ENCODE measurements at regions not wholly inside any gene's neighbourhood (a gene's known extent, or its start where the extent isn't known, plus 50 kb on each side); places are given as distances from the start of the nearest gene placed in this dataset.

GRCh38 chr9:27985714-27986113 lies 412.4 kb upstream of the C9orf72 start:
- TF ChIP-seq CTCF (IDR thresholded peaks at IDR 0.05; ENCODE audit: low read depth, low read length, poor library complexity, severe bottlenecking), result no peak
- no peak for TF ChIP-seq EZH2phosphoT487 (IDR thresholded peaks at IDR 0.05; ENCODE audit: borderline replicate concordance, low read length)
- Histone ChIP-seq H3K4me3 (ENCODE audit: low read length) (no peak overlapping the region), H3K4me1 (ENCODE audit: control insufficient read depth, low read length) (no peaks in the 10 kb centered on the region), H3K79me2 (ENCODE audit: control insufficient read depth, low read length) (no peaks in the 10 kb centered on the region), H3K27ac (ENCODE audit: low read depth, low read length) (no peak overlapping the region), H3K9me2 (replicated peaks; ENCODE audit: control insufficient read depth, low read length) (no peaks in the 10 kb centered on the region), H3K4me2 (ENCODE audit: low read length) (no peak overlapping the region), H3F3A (ENCODE audit: control insufficient read depth, insufficient read depth) (no peaks in the 10 kb centered on the region), H4K20me1 (ENCODE audit: control insufficient read depth, insufficient read depth, low read depth, low read length) (no peaks in the 10 kb centered on the region), H3K27me3 (ENCODE audit: control insufficient read depth, low read length) (no peaks in the 10 kb centered on the region), H3K36me3 (ENCODE audit: control insufficient read depth, low read length) (no peaks in the 10 kb centered on the region), H3K9me3 (ENCODE audit: control insufficient read depth, insufficient read depth, low read length) (no peaks in the 10 kb centered on the region)

- no peaks in the 10 kb centered on the region for H3K27me3 ChIP-seq (ENCODE audit: control insufficient read depth, low read length)
- no peaks in the 10 kb centered on the region for H3K79me2 ChIP-seq (ENCODE audit: control insufficient read depth, low read length)
- H3F3A ChIP-seq (ENCODE audit: control insufficient read depth, insufficient read depth), result no peaks in the 10 kb centered on the region
- TF ChIP-seq EZH2phosphoT487 (IDR thresholded peaks at IDR 0.05; ENCODE audit: borderline replicate concordance, low read length), result no peak
- TF ChIP-seq CTCF (IDR thresholded peaks at IDR 0.05; ENCODE audit: low read depth, low read length, poor library complexity, severe bottlenecking), result no peak
- no peaks in the 10 kb centered on the region for H4K20me1 ChIP-seq (ENCODE audit: control insufficient read depth, insufficient read depth, low read depth, low read length)
- H3K9me2 ChIP-seq (replicated peaks; ENCODE audit: control insufficient read depth, low read length), result no peaks in the 10 kb centered on the region
- H3K27ac ChIP-seq (ENCODE audit: low read depth, low read length), result no peak overlapping the region
- H3K4me3 ChIP-seq (ENCODE audit: low read length), result no peak overlapping the region
- no peaks in the 10 kb centered on the region for H3K4me1 ChIP-seq (ENCODE audit: control insufficient read depth, low read length)
- H3K4me2 ChIP-seq (ENCODE audit: low read length), result no peak overlapping the region
- no peaks in the 10 kb centered on the region for H3K9me3 ChIP-seq (ENCODE audit: control insufficient read depth, insufficient read depth, low read length)
- no peaks in the 10 kb centered on the region for H3K36me3 ChIP-seq (ENCODE audit: control insufficient read depth, low read length)
Observed at GRCh38 chr9:27990524-27990923, 417.2 kb upstream of the C9orf72 start.

- H3K4me1 ChIP-seq (ENCODE audit: control insufficient read depth, low read length), result no peaks in the 10 kb centered on the region
- no peaks in the 10 kb centered on the region for H3K27me3 ChIP-seq (ENCODE audit: control insufficient read depth, low read length)
- no peak for TF ChIP-seq EZH2phosphoT487 (IDR thresholded peaks at IDR 0.05; ENCODE audit: borderline replicate concordance, low read length)
- no peak overlapping the region for H3K4me2 ChIP-seq (ENCODE audit: low read length)
- no peaks in the 10 kb centered on the region for H3K9me2 ChIP-seq (replicated peaks; ENCODE audit: control insufficient read depth, low read length)
- H3K27ac ChIP-seq (ENCODE audit: low read depth, low read length), result no peak overlapping the region
- H3K4me3 ChIP-seq (ENCODE audit: low read length), result no peak overlapping the region
- no peaks in the 10 kb centered on the region for H3K36me3 ChIP-seq (ENCODE audit: control insufficient read depth, low read length)
- H4K20me1 ChIP-seq (ENCODE audit: control insufficient read depth, insufficient read depth, low read depth, low read length), result no peaks in the 10 kb centered on the region
- no peaks in the 10 kb centered on the region for H3K9me3 ChIP-seq (ENCODE audit: control insufficient read depth, insufficient read depth, low read length)
- no peaks in the 10 kb centered on the region for H3K79me2 ChIP-seq (ENCODE audit: control insufficient read depth, low read length)
- no peaks in the 10 kb centered on the region for H3F3A ChIP-seq (ENCODE audit: control insufficient read depth, insufficient read depth)
Observed at GRCh38 chr9:27991221-27991620, 417.9 kb upstream of the C9orf72 start.

GRCh38 chr9:28001096-28001495 lies 427.8 kb upstream of the C9orf72 start:
- TF ChIP-seq EZH2phosphoT487 (IDR thresholded peaks at IDR 0.05; ENCODE audit: borderline replicate concordance, low read length) (no peak), CTCF (IDR thresholded peaks at IDR 0.05; ENCODE audit: low read depth, low read length, poor library complexity, severe bottlenecking) (no peak)
- Histone ChIP-seq H3K9me3 (ENCODE audit: control insufficient read depth, insufficient read depth, low read length) (no peaks in the 10 kb centered on the region), H3K27me3 (ENCODE audit: control insufficient read depth, low read length) (no peaks in the 10 kb centered on the region), H3F3A (ENCODE audit: control insufficient read depth, insufficient read depth) (no peaks in the 10 kb centered on the region), H4K20me1 (ENCODE audit: control insufficient read depth, insufficient read depth, low read depth, low read length) (no peaks in the 10 kb centered on the region), H3K9me2 (replicated peaks; ENCODE audit: control insufficient read depth, low read length) (no peaks in the 10 kb centered on the region), H3K4me1 (ENCODE audit: control insufficient read depth, low read length) (no peaks in the 10 kb centered on the region), H3K79me2 (ENCODE audit: control insufficient read depth, low read length) (no peaks in the 10 kb centered on the region), H3K4me3 (ENCODE audit: low read length) (no peak overlapping the region), H3K4me2 (ENCODE audit: low read length) (no peak overlapping the region), H3K27ac (ENCODE audit: low read depth, low read length) (no peak overlapping the region), H3K36me3 (ENCODE audit: control insufficient read depth, low read length) (no peaks in the 10 kb centered on the region)

Measured in DOHH2 (cell line).